ENCODE measurements at regions not wholly inside any gene's neighbourhood (a gene's known extent, or its start where the extent isn't known, plus 50 kb on each side); places are given as distances from the start of the nearest gene placed in this dataset.
"Not testable (repeated sequence)": the region's sequence is repeated elsewhere in the genome, so short reads cannot be mapped to it uniquely, and the experiment has no call there.

GRCh38 chr13:49859560-49859959 lies 67.1 kb upstream of the KPNA3 start:
- peak; percentile 30 for DNase-seq (ENCODE audit: extremely low read depth, low read depth)
- no peak for TF ChIP-seq CTCF (IDR thresholded peaks at IDR 0.05; ENCODE audit: low read depth, low read length, missing control alignments)

GRCh38 chr13:49858178-49858856 lies 65.8 kb upstream of the KPNA3 start:
- DNase-seq (ENCODE audit: extremely low read depth, low read depth) = peak; percentile 57
- no peak for TF ChIP-seq CTCF (IDR thresholded peaks at IDR 0.05; ENCODE audit: low read depth, low read length, missing control alignments)
- no peak overlapping the region for H3K4me3 ChIP-seq (replicated peaks; ENCODE audit: low read depth, low read length)

More at GRCh38 chr13:49859560-49859959, 67.1 kb upstream of the KPNA3 start:
- no peak overlapping the region for H3K4me3 ChIP-seq (replicated peaks; ENCODE audit: low read depth, low read length)

GRCh38 chr13:49855930-49856329 lies 63.4 kb upstream of the KPNA3 start:
- H3K4me3 ChIP-seq (replicated peaks; ENCODE audit: low read depth, low read length) = no peak overlapping the region
- TF ChIP-seq CTCF (IDR thresholded peaks at IDR 0.05; ENCODE audit: low read depth, low read length, missing control alignments) = no peak
- DNase-seq (ENCODE audit: extremely low read depth, low read depth) = no peak

- no peak for TF ChIP-seq CTCF (IDR thresholded peaks at IDR 0.05; ENCODE audit: low read depth, low read length, missing control alignments)
- H3K4me3 ChIP-seq (replicated peaks; ENCODE audit: low read depth, low read length) = no peak overlapping the region
- DNase-seq (ENCODE audit: extremely low read depth, low read depth) = no peak
These were observed 61.1 kb upstream of the KPNA3 start for GRCh38 chr13:49853535-49853934.

- DNase-seq (ENCODE audit: extremely low read depth, low read depth); H3K4me3 ChIP-seq (replicated peaks; ENCODE audit: low read depth, low read length): not testable (repeated sequence)
These were observed 60.0 kb upstream of the KPNA3 start for GRCh38 chr13:49852460-49852859.

GRCh38 chr13:49844181-49844580 lies 51.7 kb upstream of the KPNA3 start:
- no peak for DNase-seq (ENCODE audit: extremely low read depth, low read depth)
- H3K4me3 ChIP-seq (replicated peaks; ENCODE audit: low read depth, low read length) = no peak overlapping the region
- TF ChIP-seq CTCF (IDR thresholded peaks at IDR 0.05; ENCODE audit: low read depth, low read length, missing control alignments) = no peak

All from HFF-Myc (cell line).